ENCODE measurements at regions not wholly inside any gene's neighbourhood (a gene's known extent, or its start where the extent isn't known, plus 50 kb on each side); places are given as distances from the start of the nearest gene placed in this dataset.

DNA sequence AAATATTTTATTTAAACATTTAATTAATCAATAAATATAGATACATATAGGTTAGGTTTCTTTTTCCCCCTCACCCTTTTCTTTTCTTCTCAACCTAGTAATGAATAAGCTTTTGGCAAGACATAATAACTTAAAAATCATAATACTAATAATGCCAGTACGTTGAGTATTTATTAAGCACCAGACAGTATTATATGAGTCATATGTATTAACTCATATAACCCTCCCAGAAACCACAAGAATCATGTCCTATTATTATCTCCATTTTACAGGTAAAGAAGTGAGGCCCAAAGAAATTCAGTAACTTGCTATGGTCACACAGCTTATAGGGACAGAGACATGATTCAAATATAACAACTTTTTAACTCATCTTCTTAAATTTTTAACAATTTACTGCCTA lies 834.5 kb upstream of the ADGRL2 start:
- no peak overlapping the region for H3K27ac Mint-ChIP-seq (ENCODE audit: unreplicated experiment)
- H3K36me3 Mint-ChIP-seq (ENCODE audit: low read depth) = no peaks in the 10 kb centered on the region
- H3K9me3 Mint-ChIP-seq = peaks cover 4% of the 10 kb centered on the region
- H3K27me3 Mint-ChIP-seq (ENCODE audit: low read depth) = no peaks in the 10 kb centered on the region
- no peaks in the 10 kb centered on the region for H3K4me1 Mint-ChIP-seq
- DNase-seq (ENCODE audit: low read depth, low spot score) = no peak
- no peak overlapping the region for H3K4me3 Mint-ChIP-seq
- TF ChIP-seq, protein P1, sequence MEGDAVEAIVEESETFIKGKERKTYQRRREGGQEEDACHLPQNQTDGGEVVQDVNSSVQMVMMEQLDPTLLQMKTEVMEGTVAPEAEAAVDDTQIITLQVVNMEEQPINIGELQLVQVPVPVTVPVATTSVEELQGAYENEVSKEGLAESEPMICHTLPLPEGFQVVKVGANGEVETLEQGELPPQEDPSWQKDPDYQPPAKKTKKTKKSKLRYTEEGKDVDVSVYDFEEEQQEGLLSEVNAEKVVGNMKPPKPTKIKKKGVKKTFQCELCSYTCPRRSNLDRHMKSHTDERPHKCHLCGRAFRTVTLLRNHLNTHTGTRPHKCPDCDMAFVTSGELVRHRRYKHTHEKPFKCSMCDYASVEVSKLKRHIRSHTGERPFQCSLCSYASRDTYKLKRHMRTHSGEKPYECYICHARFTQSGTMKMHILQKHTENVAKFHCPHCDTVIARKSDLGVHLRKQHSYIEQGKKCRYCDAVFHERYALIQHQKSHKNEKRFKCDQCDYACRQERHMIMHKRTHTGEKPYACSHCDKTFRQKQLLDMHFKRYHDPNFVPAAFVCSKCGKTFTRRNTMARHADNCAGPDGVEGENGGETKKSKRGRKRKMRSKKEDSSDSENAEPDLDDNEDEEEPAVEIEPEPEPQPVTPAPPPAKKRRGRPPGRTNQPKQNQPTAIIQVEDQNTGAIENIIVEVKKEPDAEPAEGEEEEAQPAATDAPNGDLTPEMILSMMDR (conservative IDR thresholded peaks at IDR 0.05) = no peak

DNA sequence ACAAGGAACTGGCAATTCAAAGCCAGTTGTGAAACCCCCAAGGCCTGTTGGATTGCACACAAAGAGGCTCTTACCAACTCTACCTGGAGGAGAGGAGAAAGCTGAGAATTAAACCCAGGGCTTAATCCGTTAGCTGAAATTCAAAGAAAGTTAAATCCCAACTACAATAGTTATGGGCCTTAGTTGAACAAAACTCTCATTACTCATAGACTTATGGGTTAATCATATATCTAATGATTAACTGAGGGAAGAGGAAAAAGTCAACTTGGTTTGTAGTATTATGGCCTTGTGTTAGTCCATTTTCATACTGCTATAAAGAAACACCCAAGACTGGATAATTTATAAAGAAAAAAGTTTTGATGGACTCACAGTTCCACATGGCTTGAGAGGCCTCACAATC lies 838.2 kb upstream of the ADGRL2 start:
- TF ChIP-seq, protein P1 (conservative IDR thresholded peaks at IDR 0.05) = no peak
- no peak for DNase-seq (ENCODE audit: low read depth, low spot score)
- peaks cover 2% of the 10 kb centered on the region for H3K9me3 Mint-ChIP-seq
- no peaks in the 10 kb centered on the region for H3K4me1 Mint-ChIP-seq
- H3K36me3 Mint-ChIP-seq (ENCODE audit: low read depth) = no peaks in the 10 kb centered on the region
- no peak overlapping the region for H3K27ac Mint-ChIP-seq (ENCODE audit: unreplicated experiment)
- H3K4me3 Mint-ChIP-seq = no peak overlapping the region
- no peaks in the 10 kb centered on the region for H3K27me3 Mint-ChIP-seq (ENCODE audit: low read depth)

DNA sequence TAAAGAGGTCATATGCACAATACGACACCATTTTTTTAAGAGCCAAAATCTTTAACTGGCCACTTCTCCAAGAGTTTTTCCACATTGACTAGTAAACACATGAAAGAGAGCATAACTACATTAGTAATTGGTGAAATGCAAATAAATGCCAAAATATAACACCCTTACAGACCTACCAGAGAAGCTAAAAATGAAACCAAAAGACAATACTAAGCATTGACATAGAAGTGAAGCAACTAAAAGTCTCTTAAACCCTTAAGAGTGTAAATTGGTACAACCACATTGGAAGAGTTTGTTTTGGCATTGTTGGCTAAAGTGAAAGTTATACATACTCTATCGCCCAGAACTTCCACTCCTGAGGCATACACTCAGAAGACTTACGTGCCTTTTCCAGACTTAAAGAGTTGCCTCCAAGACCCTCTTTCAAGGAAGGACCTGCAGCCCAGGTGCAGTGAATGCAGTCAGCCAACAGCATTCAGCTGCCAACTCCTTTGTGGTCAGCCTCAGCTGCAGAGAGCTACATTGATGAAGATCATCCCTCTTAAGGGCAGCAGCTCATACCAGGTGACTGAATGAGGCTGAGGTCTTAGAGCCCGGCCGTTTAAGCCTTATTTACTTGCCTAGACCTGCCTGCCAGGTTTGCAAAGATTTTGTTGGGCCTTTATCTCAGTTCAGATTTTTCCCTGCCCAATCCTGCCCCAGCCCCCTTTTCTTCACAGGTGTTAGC lies 839.1 kb upstream of the ADGRL2 start:
- TF ChIP-seq, protein P1 (conservative IDR thresholded peaks at IDR 0.05) = no peak
- DNase-seq (ENCODE audit: low read depth, low spot score) = no peak
- Mint-ChIP-seq H3K4me3 (no peak overlapping the region), H3K36me3 (ENCODE audit: low read depth) (no peaks in the 10 kb centered on the region), H3K27me3 (ENCODE audit: low read depth) (no peaks in the 10 kb centered on the region), H3K27ac (ENCODE audit: unreplicated experiment) (no peak overlapping the region), H3K9me3 (no peaks in the 10 kb centered on the region), H3K4me1 (no peaks in the 10 kb centered on the region)

- Mint-ChIP-seq H3K36me3 (ENCODE audit: low read depth) (peaks cover 13% of the 10 kb centered on the region), H3K4me3 (no peak overlapping the region), H3K4me1 (no peaks in the 10 kb centered on the region), H3K27ac (ENCODE audit: unreplicated experiment) (no peak overlapping the region), H3K27me3 (ENCODE audit: low read depth) (no peaks in the 10 kb centered on the region), H3K9me3 (peaks cover 16% of the 10 kb centered on the region)
- TF ChIP-seq, protein P1 (conservative IDR thresholded peaks at IDR 0.05) = no peak
- no peak for DNase-seq (ENCODE audit: low read depth, low spot score)
Observed at GRCh38 chr1:80933346-80933745, 867.4 kb upstream of the ADGRL2 start.

DNA sequence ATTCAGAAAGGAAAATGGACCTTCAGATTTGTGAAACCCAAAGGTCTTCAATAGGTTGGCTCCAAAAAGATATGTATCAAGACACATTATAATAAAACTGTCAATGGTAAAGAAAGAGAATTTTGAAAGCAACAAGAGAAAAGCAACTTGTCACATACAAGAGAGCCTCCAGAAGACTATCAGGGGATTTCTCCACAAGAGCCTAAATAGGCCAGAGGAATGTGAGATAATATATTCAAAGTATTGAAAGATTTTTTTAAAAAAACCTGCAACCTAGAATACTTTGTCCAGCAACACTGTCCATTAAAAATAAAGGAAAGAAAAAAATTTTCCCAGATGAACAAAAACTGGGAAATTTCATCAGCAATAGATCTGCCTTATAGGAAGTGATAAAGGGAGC lies 869.6 kb upstream of the ADGRL2 start:
- Mint-ChIP-seq H3K4me3 (no peak overlapping the region), H3K36me3 (ENCODE audit: low read depth) (peaks cover 13% of the 10 kb centered on the region), H3K9me3 (peaks cover 14% of the 10 kb centered on the region), H3K27ac (ENCODE audit: unreplicated experiment) (no peak overlapping the region), H3K4me1 (no peaks in the 10 kb centered on the region), H3K27me3 (ENCODE audit: low read depth) (no peaks in the 10 kb centered on the region)
- TF ChIP-seq, protein P1 (conservative IDR thresholded peaks at IDR 0.05) = no peak
- no peak for DNase-seq (ENCODE audit: low read depth, low spot score)
